K562 (cell line): ENCODE measurements at regions not wholly inside any gene's neighbourhood (a gene's known extent, or its start where the extent isn't known, plus 50 kb on each side); places are given as distances from the start of the nearest gene placed in this dataset.

Experiments used
- ATF1 ChIP-seq, 2 experiments: fragments of 450-650 bp in 1 of 2; IDR thresholded peaks; 2 replicates each; pipeline ENCODE4 v1.6.1; 2016; ENCODE audit warnings: missing compliant biosample characterization in 1 of 2, missing genetic modification characterization in 1 of 2
- BMI1 ChIP-seq: fragments of 150-350 bp; IDR thresholded peaks from 2 replicates; pipeline ENCODE4 v1.6.1; 2014; ENCODE audit warnings: low read length
- CBFA2T3 ChIP-seq: fragments of 450-650 bp; IDR thresholded peaks from 2 replicates; pipeline ENCODE4 v1.6.1; 2017
- FOSL1 ChIP-seq: fragments of 200-800 bp; sonication (Bioruptor generic); conservative IDR thresholded peaks from 2 replicates; pipeline ENCODE4 v1.6.1; 2016; ENCODE audit warnings: missing genetic modification characterization, missing compliant biosample characterization
- JUND ChIP-seq, 2 experiments: IDR thresholded peaks; 2 replicates in 1 of 2; 3 replicates in 1 of 2; pipeline ENCODE4 v1.6.1; 2011; ENCODE audit warnings: borderline replicate concordance in 2 of 2, low read depth in 2 of 2, low read length in 2 of 2, improper control_type of control experiment in 1 of 2, missing biosample characterization in 1 of 2, missing genetic modification characterization in 1 of 2, missing genetic modification reagents in 1 of 2
- L3MBTL2 ChIP-seq: fragments of 450-650 bp; IDR thresholded peaks from 2 replicates; pipeline ENCODE4 v1.6.1; 2016; ENCODE audit warnings: mild to moderate bottlenecking, moderate library complexity
- MEIS2 ChIP-seq: fragments of 450-650 bp; IDR thresholded peaks from 2 replicates; pipeline ENCODE4 v1.6.1; 2014; ENCODE audit warnings: mild to moderate bottlenecking; ENCODE audit not compliant: partially characterized antibody
- NCOR1 ChIP-seq: fragments of 450-650 bp; IDR thresholded peaks from 2 replicates; pipeline ENCODE4 v1.6.1; 2016; ENCODE audit warnings: mild to moderate bottlenecking, moderate library complexity
- PHF20 ChIP-seq: fragments of 450-650 bp; IDR thresholded peaks from 2 replicates; pipeline ENCODE4 v1.6.1; 2018; ENCODE audit not compliant: partially characterized antibody
- YY1 ChIP-seq, 3 experiments: IDR thresholded peaks; 2 replicates each; pipeline ENCODE4 v1.6.1; 2011; ENCODE audit warnings: low read length in 2 of 3, mild to moderate bottlenecking in 2 of 3, moderate library complexity in 2 of 3, borderline replicate concordance in 1 of 3, control low read depth in 1 of 3, low read depth in 1 of 3; ENCODE audit not compliant: insufficient read depth in 3 of 3, insufficient replicate concordance in 2 of 3, control insufficient read depth in 1 of 3, insufficient read length in 1 of 3; ENCODE audit errors: extremely low read depth in 1 of 3
- ZBTB17 ChIP-seq: fragments of 450-650 bp; formaldehyde crosslinking; IDR thresholded peaks from 2 replicates; pipeline ENCODE4 v1.4.0; 2020; ENCODE audit warnings: mild to moderate bottlenecking
- ZFP1 ChIP-seq: fragments of 450-650 bp; formaldehyde crosslinking; IDR thresholded peaks from 2 replicates; pipeline ENCODE4 v1.4.0; 2020; ENCODE audit warnings: mild to moderate bottlenecking, mixed read lengths
- ZNF146 ChIP-seq: IDR thresholded peaks from one replicate; pipeline ENCODE4 v1.6.1; 2018; ENCODE audit warnings: missing compliant biosample characterization; ENCODE audit not compliant: unreplicated experiment
- TF ChIP-seq, protein P1 (sequence below): fragments of 250-450 bp; sonication (Bioruptor Pico); IDR thresholded peaks from 2 replicates; pipeline ENCODE4 v1.5.0; 2022; ENCODE audit warnings: mild to moderate bottlenecking
- TF ChIP-seq, protein P2 (sequence below): fragments of 250-450 bp; sonication (Bioruptor Pico); IDR thresholded peaks from 2 replicates; pipeline ENCODE4 v1.5.0; 2021
- TF ChIP-seq, protein P3 (sequence below): sonication (generic); formaldehyde crosslinking; IDR thresholded peaks from 2 replicates; pipeline ENCODE4 v1.8.0; 2022; ENCODE audit warnings: mild to moderate bottlenecking, missing genetic modification reagents
- TF ChIP-seq, protein P4 (sequence below), 2 experiments: fragments of 250-450 bp in 1 of 2; fragments of 450-650 bp in 1 of 2; sonication (Bioruptor Pico) in 1 of 2; IDR thresholded peaks; 2 replicates each; pipeline versions ENCODE4 v1.6.1 to v1.8.0; 2016 to 2021; ENCODE audit warnings: mild to moderate bottlenecking in 2 of 2, moderate library complexity in 2 of 2, missing compliant biosample characterization in 1 of 2, missing genetic modification characterization in 1 of 2
- TF ChIP-seq, protein P5 (sequence below): fragments of 150-350 bp; IDR thresholded peaks from 2 replicates; pipeline ENCODE4 v1.6.1; 2014; ENCODE audit warnings: low read depth, mild to moderate bottlenecking, low read length, borderline replicate concordance

DNA sequence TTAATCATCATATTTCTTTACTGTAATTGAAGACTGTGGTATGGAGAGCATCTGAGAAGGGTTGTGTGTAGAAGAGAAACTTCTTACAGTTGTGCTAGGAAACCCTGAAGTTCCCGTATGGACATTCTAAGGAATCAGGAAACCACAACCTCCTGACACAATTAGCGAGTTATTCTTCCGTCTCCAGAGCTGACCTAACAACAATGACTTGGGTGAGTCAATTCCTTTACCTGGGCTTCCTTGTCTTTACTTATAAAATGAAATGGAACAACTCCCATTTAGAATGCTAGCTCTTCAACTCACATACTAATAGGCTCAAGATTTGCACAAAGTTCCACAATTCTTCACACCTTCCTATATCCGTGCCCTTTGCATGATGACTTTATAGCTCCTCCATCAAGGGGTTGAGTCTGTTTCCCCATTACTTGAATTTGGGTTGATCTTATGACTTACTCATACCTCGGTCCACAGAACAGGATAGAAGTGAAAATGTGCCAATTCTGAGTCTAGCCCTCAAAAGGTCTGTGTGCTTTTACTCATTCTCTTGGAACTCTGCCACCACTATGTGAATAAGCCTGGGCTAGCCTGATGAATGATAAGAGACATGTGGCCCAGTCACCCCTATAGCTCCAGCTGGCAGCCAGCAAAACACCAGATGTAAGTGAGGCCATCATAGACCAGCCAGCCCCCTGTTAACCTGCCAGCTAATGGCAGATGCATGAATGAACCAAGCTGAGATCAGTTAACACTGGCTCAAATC is 459.4 kb downstream of the ETNK1 start (continued):
- TF ChIP-seq, protein P1, sequence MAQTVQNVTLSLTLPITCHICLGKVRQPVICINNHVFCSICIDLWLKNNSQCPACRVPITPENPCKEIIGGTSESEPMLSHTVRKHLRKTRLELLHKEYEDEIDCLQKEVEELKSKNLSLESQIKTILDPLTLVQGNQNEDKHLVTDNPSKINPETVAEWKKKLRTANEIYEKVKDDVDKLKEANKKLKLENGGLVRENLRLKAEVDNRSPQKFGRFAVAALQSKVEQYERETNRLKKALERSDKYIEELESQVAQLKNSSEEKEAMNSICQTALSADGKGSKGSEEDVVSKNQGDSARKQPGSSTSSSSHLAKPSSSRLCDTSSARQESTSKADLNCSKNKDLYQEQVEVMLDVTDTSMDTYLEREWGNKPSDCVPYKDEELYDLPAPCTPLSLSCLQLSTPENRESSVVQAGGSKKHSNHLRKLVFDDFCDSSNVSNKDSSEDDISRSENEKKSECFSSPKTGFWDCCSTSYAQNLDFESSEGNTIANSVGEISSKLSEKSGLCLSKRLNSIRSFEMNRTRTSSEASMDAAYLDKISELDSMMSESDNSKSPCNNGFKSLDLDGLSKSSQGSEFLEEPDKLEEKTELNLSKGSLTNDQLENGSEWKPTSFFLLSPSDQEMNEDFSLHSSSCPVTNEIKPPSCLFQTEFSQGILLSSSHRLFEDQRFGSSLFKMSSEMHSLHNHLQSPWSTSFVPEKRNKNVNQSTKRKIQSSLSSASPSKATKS (CRISPR knock-in tag): no peak
- TF ChIP-seq, protein P2, sequence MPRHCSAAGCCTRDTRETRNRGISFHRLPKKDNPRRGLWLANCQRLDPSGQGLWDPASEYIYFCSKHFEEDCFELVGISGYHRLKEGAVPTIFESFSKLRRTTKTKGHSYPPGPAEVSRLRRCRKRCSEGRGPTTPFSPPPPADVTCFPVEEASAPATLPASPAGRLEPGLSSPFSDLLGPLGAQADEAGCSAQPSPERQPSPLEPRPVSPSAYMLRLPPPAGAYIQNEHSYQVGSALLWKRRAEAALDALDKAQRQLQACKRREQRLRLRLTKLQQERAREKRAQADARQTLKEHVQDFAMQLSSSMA: no peak
- TF ChIP-seq, protein P3, sequence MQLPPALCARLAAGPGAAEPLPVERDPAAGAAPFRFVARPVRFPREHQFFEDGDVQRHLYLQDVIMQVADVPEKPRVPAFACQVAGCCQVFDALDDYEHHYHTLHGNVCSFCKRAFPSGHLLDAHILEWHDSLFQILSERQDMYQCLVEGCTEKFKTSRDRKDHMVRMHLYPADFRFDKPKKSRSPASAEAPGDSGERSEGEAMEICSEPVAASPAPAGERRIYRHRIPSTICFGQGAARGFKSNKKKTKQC: no peak
- TF ChIP-seq NCOR1: 0 out of 2 replicates have a peak, but pooled peaks have one; percentile 22
- no peak for TF ChIP-seq L3MBTL2
- TF ChIP-seq, protein P4, sequence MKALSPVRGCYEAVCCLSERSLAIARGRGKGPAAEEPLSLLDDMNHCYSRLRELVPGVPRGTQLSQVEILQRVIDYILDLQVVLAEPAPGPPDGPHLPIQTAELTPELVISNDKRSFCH (CRISPR knock-in tag; IDR thresholded peaks at IDR 0.05): no peak
- TF ChIP-seq, protein P4 (tag; IDR thresholded peaks at IDR 0.05): no peak
- TF ChIP-seq ZBTB17 (CRISPR knock-in tag): no peak
- TF ChIP-seq CBFA2T3: peak; percentile 64
- peak; percentile 24 for TF ChIP-seq MEIS2
- peak; percentile 76 for TF ChIP-seq FOSL1 (tag)
- no peak for TF ChIP-seq ZNF146
- TF ChIP-seq ATF1 (CRISPR knock-in tag; IDR thresholded peaks at IDR 0.05): no peak
- no peak for TF ChIP-seq ATF1 (tag; IDR thresholded peaks at IDR 0.05)
- TF ChIP-seq, protein P5, sequence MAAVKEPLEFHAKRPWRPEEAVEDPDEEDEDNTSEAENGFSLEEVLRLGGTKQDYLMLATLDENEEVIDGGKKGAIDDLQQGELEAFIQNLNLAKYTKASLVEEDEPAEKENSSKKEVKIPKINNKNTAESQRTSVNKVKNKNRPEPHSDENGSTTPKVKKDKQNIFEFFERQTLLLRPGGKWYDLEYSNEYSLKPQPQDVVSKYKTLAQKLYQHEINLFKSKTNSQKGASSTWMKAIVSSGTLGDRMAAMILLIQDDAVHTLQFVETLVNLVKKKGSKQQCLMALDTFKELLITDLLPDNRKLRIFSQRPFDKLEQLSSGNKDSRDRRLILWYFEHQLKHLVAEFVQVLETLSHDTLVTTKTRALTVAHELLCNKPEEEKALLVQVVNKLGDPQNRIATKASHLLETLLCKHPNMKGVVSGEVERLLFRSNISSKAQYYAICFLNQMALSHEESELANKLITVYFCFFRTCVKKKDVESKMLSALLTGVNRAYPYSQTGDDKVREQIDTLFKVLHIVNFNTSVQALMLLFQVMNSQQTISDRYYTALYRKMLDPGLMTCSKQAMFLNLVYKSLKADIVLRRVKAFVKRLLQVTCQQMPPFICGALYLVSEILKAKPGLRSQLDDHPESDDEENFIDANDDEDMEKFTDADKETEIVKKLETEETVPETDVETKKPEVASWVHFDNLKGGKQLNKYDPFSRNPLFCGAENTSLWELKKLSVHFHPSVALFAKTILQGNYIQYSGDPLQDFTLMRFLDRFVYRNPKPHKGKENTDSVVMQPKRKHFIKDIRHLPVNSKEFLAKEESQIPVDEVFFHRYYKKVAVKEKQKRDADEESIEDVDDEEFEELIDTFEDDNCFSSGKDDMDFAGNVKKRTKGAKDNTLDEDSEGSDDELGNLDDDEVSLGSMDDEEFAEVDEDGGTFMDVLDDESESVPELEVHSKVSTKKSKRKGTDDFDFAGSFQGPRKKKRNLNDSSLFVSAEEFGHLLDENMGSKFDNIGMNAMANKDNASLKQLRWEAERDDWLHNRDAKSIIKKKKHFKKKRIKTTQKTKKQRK: no peak
- no peak for TF ChIP-seq PHF20
- TF ChIP-seq BMI1: no peak
- TF ChIP-seq ZFP1 (CRISPR knock-in tag): no peak
- TF ChIP-seq JUND (IDR thresholded peaks at IDR 0.05; ENCODE audit: borderline replicate concordance, low read depth, low read length): 0 out of 2 replicates have a peak, but pooled peaks have one; percentile 47
- peak; percentile 13; the same call in 2 of the 3 replicates for TF ChIP-seq JUND (tag; IDR thresholded peaks at IDR 0.05; ENCODE audit: borderline replicate concordance, low read depth, low read length)
- no peak for TF ChIP-seq YY1 (IDR thresholded peaks at IDR 0.05; ENCODE audit: borderline replicate concordance in 1 of 3, control insufficient read depth in 1 of 3, extremely low read depth in 1 of 3, insufficient read depth in 3 of 3, insufficient read length in 1 of 3, insufficient replicate concordance in 2 of 3, low read depth in 1 of 3, low read length in 2 of 3)
